ENCODE measurements at regions not wholly inside any gene's neighbourhood (a gene's known extent, or its start where the extent isn't known, plus 50 kb on each side); places are given as distances from the start of the nearest gene placed in this dataset.

- TF ChIP-seq CTCF (IDR thresholded peaks at IDR 0.05) (no peak), POLR2A (IDR thresholded peaks at IDR 0.05) (no peak)
These were observed 85.4 kb upstream of the TIAM1 start for GRCh38 chr21:31429506-31429905.
